HuH-7 (cell line): ENCODE measurements at regions not wholly inside any gene's neighbourhood (a gene's known extent, or its start where the extent isn't known, plus 50 kb on each side); places are given as distances from the start of the nearest gene placed in this dataset.

Source experiments
- DNase-seq: peaks from one replicate; pipeline ENCODE4 v3.0.0; 2011; ENCODE audit warnings: low spot score

- DNase-seq, result no peak
Observed at GRCh38 chr3:87414271-87414670, 137.9 kb upstream of the POU1F1 start.

DNA sequence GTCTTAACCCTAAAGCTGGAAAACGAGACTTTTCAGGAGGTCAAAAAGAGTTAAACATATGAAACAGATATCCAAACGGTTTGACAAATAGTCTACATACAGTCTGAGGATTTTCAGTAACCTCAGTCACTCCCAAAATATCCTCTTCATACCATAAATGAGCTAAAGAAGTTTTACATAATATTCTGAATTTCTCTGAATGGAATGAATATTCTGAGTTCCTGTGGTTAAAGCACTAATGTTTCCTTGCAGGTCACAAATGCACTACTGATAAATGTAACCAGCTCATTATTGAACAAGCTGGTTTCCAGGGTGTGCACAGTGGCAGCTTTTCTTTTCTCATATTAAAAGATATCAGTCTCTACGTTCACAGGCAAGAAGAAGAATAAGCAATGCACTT, 137.4 kb upstream of the POU1F1 start:
- no peak for DNase-seq

DNA sequence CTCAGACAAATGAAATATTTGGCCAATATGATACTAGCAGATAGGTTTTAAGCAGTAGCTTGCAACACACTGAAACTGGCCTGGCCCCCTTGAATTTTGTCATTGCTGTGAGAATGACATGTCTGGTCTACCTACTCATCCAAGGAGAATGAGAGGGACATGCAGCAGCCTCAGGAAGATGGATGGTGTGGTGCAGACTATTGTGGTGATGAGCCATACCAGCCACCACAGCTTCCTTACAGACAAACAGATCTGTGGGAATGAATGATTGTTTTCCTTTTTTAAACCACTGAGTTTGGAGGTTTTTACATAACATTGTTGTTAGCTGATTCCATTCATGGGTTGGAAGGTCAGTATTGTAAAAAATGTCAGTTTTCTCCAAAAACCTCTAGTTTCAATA, 133.7 kb upstream of the POU1F1 start:
- DNase-seq, result no peak

- no peak for DNase-seq
Observed at GRCh38 chr3:87398168-87398801, 121.9 kb upstream of the POU1F1 start.

GRCh38 chr3:87397211-87397610, 120.8 kb upstream of the POU1F1 start:
- DNase-seq, result no peak

DNA sequence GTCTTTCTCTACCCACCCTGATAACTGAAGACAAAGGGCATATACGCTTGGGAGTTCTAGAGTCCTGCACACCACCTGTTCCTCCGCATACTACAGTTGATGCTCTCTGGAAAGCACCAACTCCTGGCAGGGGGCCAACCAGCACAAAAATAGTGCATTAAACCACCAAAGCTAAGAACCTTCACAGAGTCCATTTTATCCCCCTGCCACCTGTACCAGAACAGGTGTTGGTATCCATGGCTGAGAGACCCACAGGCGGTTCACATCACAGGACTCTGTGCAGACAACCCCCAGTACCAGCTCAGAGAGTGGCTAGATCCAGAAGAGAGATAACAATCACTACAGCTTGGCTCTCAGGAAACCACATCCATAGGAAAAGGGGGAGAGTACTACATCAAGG, 114.4 kb upstream of the POU1F1 start:
- DNase-seq, result no peak

DNA sequence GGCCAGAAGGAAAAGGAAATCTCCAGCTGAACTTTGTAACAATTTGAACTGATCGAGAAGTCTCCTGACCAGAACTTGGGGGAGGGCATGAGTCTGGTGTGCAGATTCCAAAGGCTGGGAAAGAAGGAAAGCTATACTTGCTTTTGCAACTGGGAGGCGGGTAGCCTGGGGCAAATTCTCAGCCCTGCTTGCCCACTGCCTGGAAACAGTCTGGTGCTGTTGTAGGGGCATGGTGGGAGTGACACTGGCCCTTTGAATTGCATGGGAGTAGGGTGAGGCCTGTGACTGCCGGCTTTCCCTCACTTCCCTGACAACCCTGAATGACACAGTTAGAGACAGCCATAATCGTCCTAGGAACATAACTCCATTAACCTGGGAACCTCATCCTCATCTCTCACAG, 114.0 kb upstream of the POU1F1 start:
- no peak for DNase-seq

GRCh38 chr3:87375231-87375682, 98.9 kb upstream of the POU1F1 start:
- DNase-seq, result no peak

DNA sequence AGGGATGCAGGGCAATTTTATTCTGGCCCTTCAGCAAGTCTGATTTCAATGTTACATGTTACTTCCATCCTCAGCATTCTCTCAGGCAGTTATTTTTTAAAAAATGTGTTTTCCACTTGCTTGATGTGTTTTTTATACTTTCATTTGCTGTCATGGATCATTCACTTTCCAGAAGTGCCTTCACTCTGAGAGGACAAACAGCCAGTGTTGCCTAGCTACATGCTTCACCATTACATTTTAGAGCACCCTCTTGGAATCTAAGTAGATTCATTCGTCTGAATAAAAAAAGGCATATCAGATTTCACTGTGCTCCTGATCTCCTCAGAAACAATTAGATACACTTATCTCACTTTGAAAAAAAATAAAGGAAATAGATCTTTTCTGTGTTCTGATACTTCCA, 93.6 kb upstream of the POU1F1 start:
- DNase-seq, result no peak

GRCh38 chr3:87367736-87368135, 91.4 kb upstream of the POU1F1 start:
- peak; percentile 23 for DNase-seq

GRCh38 chr3:87363721-87364120, 87.3 kb upstream of the POU1F1 start:
- no peak for DNase-seq

GRCh38 chr3:87361956-87362355, 85.6 kb upstream of the POU1F1 start:
- no peak for DNase-seq

- DNase-seq, result no peak
Observed at GRCh38 chr3:87361271-87361670, 84.9 kb upstream of the POU1F1 start.

DNA sequence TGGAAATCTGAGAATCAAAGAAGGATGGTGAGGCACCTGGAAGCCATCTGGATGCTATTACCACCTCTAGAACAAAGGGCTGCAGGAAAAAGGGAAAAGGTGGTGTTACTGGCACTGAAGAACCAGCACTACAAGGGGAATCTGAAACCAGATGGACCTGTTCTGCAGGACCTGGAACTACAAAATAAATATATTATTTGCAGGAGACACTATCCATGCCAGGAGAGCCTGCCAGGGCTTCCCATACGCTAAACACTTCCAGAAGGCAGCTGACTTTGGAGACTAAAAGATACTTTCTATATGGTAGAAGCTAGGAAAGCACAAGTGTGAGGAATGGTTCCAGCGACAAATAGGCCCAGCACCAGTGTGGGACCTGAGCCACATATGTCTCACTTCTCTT, 83.4 kb upstream of the POU1F1 start:
- DNase-seq, result no peak

DNA sequence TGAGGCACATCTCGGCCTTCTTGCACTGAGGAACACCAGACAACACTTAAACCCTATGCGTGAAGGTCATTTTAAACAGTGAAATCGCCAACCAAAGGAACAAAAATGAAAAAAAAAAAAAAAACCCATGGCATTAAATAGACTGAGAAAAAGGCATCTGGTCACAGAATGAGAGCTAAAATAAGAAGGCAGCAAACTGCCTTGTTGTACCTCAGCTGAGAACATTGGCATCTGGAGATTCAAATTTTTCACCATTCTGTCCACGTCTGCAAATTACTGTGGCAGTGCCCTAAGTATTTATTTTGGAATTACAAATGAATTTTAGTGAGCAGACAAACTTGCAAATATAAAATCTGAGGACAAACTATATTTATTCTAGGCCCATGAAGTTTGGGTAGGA, 82.6 kb upstream of the POU1F1 start:
- no peak for DNase-seq

- no peak for DNase-seq
Observed at GRCh38 chr3:87358066-87358465, 81.7 kb upstream of the POU1F1 start.

- peak; percentile 13 for DNase-seq
Observed at GRCh38 chr3:87354398-87354797, 78.0 kb upstream of the POU1F1 start.

DNA sequence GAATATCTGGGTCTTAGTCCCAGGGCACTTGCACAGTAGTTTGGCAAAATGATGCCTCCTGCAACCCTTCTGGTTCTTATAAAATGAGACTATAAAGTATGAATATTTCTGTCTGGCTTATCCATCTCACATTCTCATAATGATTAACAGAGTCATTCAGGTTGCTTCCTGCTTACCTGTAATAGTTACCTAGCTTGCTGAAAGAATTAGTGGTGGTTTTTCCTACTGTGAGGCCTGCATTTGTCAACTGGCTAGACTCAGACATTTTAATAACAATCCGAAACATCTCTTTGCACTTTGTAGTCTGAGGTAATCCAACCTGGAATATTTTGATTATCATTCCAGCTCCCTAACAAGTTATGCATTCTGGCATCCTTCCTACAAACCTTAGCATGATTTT, 75.6 kb upstream of the POU1F1 start:
- DNase-seq, result no peak

DNA sequence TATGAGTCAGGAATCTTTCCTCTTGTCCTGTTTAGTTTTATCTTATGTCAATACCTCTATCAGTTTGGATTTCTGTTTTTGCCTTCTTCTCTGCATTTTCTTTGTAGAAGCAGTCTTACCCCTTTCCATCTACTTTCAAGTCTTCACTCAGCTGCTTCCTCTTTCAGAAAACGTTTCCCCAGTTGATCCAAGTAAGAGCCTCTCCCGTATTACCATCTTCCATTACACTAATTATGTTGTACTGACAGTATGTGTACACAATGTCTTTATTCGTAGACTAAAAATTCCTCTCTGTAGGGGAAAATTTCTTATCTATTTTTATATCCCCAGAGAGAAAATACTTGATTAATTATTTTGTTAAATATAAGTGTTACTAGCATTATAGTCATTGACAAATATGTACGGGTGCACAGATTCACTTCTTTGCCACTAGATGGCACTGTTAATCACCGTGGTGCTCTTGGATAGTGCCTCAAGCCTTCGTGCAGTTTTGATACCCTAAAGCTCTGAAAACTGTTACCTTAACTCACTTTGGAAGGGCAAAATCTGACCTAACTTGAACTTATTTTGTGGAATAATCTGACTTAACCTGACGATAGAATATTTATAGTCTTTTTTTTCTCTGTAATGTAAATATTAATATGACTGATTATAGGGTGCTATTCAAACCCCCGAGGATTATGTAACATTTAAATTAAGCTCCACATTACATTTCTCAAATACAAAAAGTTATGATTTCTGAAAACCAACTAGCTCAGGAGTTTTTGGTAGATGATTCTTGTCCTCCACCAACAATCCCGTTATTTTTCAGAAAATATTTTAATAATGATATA, 74.2 kb upstream of the POU1F1 start:
- no peak for DNase-seq

GRCh38 chr3:87349833-87350232, 73.4 kb upstream of the POU1F1 start:
- no peak for DNase-seq

- DNase-seq, result no peak
Observed at GRCh38 chr3:87336761-87337160, 60.4 kb upstream of the POU1F1 start.

DNA sequence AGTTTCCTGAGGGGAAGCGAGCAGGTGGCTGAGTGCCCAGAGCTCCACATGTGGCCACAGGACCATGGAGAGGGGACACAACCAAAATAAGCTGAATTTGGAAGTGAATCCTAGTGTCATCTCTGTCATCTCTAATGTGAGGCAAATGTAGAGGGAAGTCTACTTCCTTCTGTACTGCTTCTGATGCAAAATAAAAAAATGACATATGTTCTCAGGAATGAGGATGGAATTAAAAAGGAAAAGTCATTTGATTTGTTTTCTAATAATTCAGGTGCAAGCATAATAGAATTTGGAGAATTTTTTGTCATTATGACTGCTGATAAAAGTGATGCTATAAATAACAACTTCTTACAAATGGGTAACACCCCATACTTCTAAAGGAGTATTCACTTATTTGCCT, 59.5 kb upstream of the POU1F1 start:
- DNase-seq, result no peak

GRCh38 chr3:87333393-87333892, 57.1 kb upstream of the POU1F1 start:
- peak; percentile 15 for DNase-seq

DNA sequence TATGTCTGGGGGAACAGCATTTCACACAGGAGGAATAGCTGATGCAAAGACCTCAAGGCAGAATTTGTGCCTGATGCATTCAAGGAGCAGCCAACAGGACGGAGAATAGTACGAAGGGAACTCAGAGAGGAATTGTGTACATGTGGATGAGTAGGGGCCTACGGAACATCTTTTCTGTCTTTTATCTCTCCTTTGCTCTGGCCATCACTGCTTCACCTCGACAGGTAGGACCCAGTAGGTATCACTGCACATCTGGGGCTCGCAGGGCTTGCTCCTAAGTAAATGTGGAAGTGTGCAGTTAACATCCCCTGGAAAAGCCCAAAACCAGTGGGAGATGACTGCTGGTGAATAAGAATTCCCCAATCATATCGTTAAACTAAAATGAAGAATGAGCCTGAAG, 56.4 kb upstream of the POU1F1 start:
- no peak for DNase-seq
